ENCODE measurements at regions not wholly inside any gene's neighbourhood (a gene's known extent, or its start where the extent isn't known, plus 50 kb on each side); places are given as distances from the start of the nearest gene placed in this dataset.

DNA sequence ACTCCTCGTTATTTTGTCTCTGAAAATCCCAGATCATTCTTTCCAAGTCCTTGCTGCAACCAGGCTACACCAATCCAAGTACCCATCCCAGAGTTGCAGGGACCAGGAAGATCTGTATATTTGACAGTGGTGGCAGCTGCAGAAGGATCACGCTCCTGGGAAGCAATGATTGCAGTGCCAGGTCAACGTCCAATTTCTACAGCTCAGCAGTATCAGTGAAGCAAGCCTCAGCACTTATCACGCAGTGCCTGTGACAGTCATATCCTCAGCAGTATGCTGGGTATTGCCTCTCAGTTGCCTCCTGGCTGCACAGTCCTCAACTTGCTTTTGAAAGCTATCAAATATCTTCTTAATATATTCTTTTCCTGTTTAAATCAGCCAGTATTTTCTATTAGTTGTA is 66.7 kb downstream of the BARHL2 start:
- TF ChIP-seq CTCF (IDR thresholded peaks at IDR 0.05) = no peak
- TF ChIP-seq POLR2A (IDR thresholded peaks at IDR 0.05) = no peak
- TF ChIP-seq POLR2AphosphoS5 (IDR thresholded peaks at IDR 0.05) = no peak
- no peak for TF ChIP-seq EP300 (IDR thresholded peaks at IDR 0.05)

All from gastroesophageal sphincter (tissue), 3 donors.